ENCODE measurements at regions not wholly inside any gene's neighbourhood (a gene's known extent, or its start where the extent isn't known, plus 50 kb on each side); places are given as distances from the start of the nearest gene placed in this dataset.
"Not testable (repeated sequence)": the region's sequence is repeated elsewhere in the genome, so short reads cannot be mapped to it uniquely, and the experiment has no call there.

- no peaks in the 10 kb centered on the region for H3K4me1 Mint-ChIP-seq
- intact Hi-C loops (cut with micrococcal nuclease): no loop called here
- no peak overlapping the region for H3K27ac Mint-ChIP-seq
- DNase-seq: no peak
- H3K4me3 Mint-ChIP-seq: no peak overlapping the region
- H3K36me3 Mint-ChIP-seq (ENCODE audit: low read depth): no peaks in the 10 kb centered on the region
- H3K27me3 Mint-ChIP-seq: no peaks in the 10 kb centered on the region
- no peaks in the 10 kb centered on the region for H3K9me3 Mint-ChIP-seq
These were observed 256.3 kb upstream of the C9orf72 start for GRCh38 chr9:27829621-27830020.

DNA sequence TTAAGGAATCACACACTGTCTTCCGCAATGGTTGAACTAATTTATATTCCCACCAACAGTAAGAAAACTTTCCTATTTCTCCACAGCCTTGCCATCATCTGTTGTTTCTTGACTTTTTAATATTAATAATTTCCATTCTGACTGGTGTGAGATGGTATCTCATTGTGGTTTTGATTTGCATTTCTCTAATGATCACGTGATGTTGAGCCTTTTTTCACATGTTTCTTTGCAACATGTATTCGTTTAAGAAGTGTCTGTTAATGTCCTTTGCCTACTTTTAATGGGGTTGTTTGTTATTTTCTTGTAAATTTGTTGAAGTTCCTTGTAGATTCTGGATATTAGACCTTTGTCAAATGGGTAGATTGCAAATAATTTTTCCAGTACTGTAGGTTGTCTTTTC lies 258.8 kb upstream of the C9orf72 start:
- DNase-seq; H3K36me3 Mint-ChIP-seq (ENCODE audit: low read depth); H3K9me3 Mint-ChIP-seq; intact Hi-C loops (cut with micrococcal nuclease); H3K4me1 Mint-ChIP-seq; H3K4me3 Mint-ChIP-seq; H3K27me3 Mint-ChIP-seq; H3K27ac Mint-ChIP-seq: not testable (repeated sequence)

GRCh38 chr9:27835286-27835685 lies 262.0 kb upstream of the C9orf72 start:
- no peak for DNase-seq
- Mint-ChIP-seq H3K4me1 (no peaks in the 10 kb centered on the region), H3K36me3 (ENCODE audit: low read depth) (no peaks in the 10 kb centered on the region), H3K27ac (no peak overlapping the region), H3K9me3 (no peaks in the 10 kb centered on the region), H3K27me3 (peaks cover 5% of the 10 kb centered on the region), H3K4me3 (no peak overlapping the region)
- intact Hi-C loops (cut with micrococcal nuclease): no loop called here

DNA sequence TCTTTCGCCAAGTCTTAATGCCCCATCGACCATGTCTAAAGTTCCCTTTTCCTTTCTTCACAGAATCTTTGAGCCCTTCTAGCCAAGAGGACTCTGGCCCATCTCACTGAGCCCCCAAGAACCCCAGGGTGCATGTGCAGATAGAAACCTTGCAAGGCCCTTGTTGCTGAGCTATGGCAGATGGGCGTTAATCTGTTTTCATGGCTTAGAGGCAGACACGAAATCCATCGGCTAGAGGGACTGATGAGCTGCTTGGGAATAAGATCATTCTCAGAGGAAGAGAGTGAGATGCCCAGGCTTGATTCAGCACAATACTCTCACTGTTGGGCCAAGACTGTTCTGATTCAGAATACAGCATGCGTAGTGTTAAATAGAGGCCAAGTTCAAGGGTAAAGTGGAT lies 262.5 kb upstream of the C9orf72 start:
- peaks cover 5% of the 10 kb centered on the region for H3K27me3 Mint-ChIP-seq
- H3K4me1 Mint-ChIP-seq: no peaks in the 10 kb centered on the region
- no peak for DNase-seq
- H3K27ac Mint-ChIP-seq: no peak overlapping the region
- no peak overlapping the region for H3K4me3 Mint-ChIP-seq
- H3K36me3 Mint-ChIP-seq (ENCODE audit: low read depth): no peaks in the 10 kb centered on the region
- no peaks in the 10 kb centered on the region for H3K9me3 Mint-ChIP-seq
- intact Hi-C loops (cut with micrococcal nuclease): no loop called here

- no peak overlapping the region for H3K27ac Mint-ChIP-seq
- intact Hi-C loops (cut with micrococcal nuclease): no loop called here
- DNase-seq: no peak
- H3K9me3 Mint-ChIP-seq: no peaks in the 10 kb centered on the region
- peaks cover 6% of the 10 kb centered on the region for H3K27me3 Mint-ChIP-seq
- no peaks in the 10 kb centered on the region for H3K36me3 Mint-ChIP-seq (ENCODE audit: low read depth)
- H3K4me3 Mint-ChIP-seq: no peak overlapping the region
- H3K4me1 Mint-ChIP-seq: no peaks in the 10 kb centered on the region
These were observed 263.6 kb upstream of the C9orf72 start for GRCh38 chr9:27836661-27837401.

- Mint-ChIP-seq H3K4me3 (no peak overlapping the region), H3K27ac (no peak overlapping the region), H3K36me3 (ENCODE audit: low read depth) (no peaks in the 10 kb centered on the region), H3K4me1 (no peaks in the 10 kb centered on the region), H3K27me3 (peaks cover 6% of the 10 kb centered on the region), H3K9me3 (no peaks in the 10 kb centered on the region)
- intact Hi-C loops (cut with micrococcal nuclease): no loop called here
- DNase-seq: no peak
These were observed 265.6 kb upstream of the C9orf72 start for GRCh38 chr9:27838876-27839275.

DNA sequence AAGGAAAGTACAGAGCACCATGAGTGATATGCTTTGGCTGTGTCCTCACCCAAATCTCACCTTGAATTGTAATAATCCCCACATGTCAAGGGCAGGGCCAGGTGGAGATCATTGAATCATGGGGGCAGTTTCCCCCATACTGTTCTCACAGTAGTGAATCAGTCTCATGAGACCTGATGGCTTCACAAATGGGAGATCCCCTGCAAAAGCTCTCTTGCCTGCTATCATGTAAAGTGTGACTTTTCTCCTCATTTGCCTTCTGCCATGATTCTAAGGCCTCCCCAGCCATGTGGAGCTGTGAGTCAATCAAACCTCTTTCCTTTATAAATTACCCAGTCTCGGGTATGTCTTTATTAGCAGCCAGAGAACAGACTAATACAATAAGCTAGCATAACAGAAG lies 266.5 kb upstream of the C9orf72 start:
- H3K27ac Mint-ChIP-seq; H3K36me3 Mint-ChIP-seq (ENCODE audit: low read depth); H3K27me3 Mint-ChIP-seq; H3K4me1 Mint-ChIP-seq; intact Hi-C loops (cut with micrococcal nuclease); H3K9me3 Mint-ChIP-seq; DNase-seq; H3K4me3 Mint-ChIP-seq: not testable (repeated sequence)

DNA sequence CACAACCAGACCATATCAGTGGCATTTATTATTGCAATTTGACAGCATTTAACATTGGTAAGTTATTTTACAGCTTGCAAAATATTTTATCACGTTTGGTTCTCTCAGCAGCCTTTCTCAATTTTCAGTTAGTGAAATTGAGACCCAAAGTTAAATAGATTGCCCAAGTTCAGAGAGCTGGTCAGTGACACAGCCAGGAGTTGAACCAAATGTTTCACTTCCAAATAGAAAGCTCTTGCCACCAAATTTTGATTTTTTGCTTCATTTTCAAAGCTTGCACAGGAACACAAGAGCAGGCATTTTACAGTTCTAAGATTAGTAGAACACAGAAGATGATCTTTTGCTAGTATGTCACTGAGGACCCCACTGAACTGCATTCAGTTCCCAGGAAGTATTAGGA lies 271.5 kb upstream of the C9orf72 start:
- Mint-ChIP-seq H3K36me3 (ENCODE audit: low read depth) (no peaks in the 10 kb centered on the region), H3K27ac (no peak overlapping the region), H3K4me3 (no peak overlapping the region), H3K9me3 (no peaks in the 10 kb centered on the region), H3K27me3 (peaks cover 3% of the 10 kb centered on the region), H3K4me1 (no peaks in the 10 kb centered on the region)
- DNase-seq: no peak
- intact Hi-C loops (cut with micrococcal nuclease): no loop called here

DNA sequence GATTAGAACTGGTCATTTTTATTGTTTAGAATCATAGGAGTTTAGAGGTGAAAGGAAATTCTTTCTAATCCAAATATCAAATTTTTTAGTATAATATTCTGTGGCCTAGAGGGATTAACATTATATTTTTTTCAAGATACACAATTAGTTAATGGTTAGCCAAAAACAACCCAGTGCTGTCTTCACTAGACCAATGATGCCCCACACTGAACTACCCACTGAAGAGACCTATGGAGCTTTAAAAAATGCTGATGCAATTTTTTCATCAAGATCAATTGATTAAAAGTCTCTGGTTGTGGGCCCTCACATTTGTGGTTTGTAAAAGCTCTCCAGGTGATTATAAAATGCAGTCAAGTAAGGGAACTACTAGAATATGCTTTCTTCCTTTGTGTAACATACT lies 274.1 kb upstream of the C9orf72 start:
- H3K36me3 Mint-ChIP-seq (ENCODE audit: low read depth): no peaks in the 10 kb centered on the region
- H3K4me1 Mint-ChIP-seq: no peaks in the 10 kb centered on the region

DNA sequence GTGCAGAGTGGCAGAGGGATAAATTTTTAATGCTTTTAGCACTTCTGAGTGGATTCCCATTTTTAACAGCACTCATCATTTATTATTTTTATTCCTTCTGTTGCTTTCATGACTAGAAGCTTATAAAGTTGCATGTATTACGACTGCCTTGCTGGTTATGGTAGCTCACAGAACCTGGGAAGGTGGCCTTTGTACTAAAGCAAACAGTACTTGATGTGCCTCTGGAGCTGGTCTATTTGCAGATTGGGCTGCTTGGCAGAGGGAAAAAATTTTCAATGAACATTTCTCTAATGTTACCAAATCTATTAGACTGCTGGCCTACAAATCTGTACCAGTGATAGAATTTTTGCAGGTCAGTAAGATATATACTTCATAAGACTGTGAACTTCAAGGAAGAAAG lies 274.5 kb upstream of the C9orf72 start:
- Mint-ChIP-seq H3K27me3 (peaks cover 4% of the 10 kb centered on the region), H3K4me3 (no peak overlapping the region), H3K9me3 (no peaks in the 10 kb centered on the region), H3K36me3 (ENCODE audit: low read depth) (no peaks in the 10 kb centered on the region), H3K4me1 (no peaks in the 10 kb centered on the region), H3K27ac (no peak overlapping the region)
- no peak for DNase-seq
- intact Hi-C loops (cut with micrococcal nuclease): no loop called here

More for the DNA sequence above, 274.1 kb upstream of the C9orf72 start:
- Mint-ChIP-seq H3K27ac (no peak overlapping the region), H3K9me3 (no peaks in the 10 kb centered on the region), H3K27me3 (peaks cover 4% of the 10 kb centered on the region), H3K4me3 (no peak overlapping the region)
- DNase-seq: no peak
- intact Hi-C loops (cut with micrococcal nuclease): no loop called here

DNA sequence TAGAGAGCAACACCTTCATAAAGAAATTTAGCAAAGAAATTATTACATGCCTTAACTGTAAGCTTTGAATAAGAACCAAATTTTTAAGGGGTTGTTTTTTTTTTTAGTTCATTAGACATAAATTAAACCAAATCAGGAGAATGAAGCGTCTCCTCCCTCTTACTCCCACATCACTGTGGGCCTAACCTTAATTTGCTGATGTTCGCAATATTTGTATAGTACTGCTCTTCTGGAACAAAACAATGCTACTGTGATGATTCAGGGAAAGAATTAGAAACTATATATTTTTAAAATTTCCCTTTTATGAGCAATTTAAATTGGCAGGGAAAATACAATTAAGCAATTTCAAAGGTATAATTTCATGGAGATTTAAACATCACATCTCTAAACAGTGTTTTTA lies 275.0 kb upstream of the C9orf72 start:
- DNase-seq: no peak
- Mint-ChIP-seq H3K27ac (no peak overlapping the region), H3K4me3 (no peak overlapping the region), H3K27me3 (peaks cover 4% of the 10 kb centered on the region), H3K9me3 (no peaks in the 10 kb centered on the region), H3K36me3 (ENCODE audit: low read depth) (no peaks in the 10 kb centered on the region), H3K4me1 (no peaks in the 10 kb centered on the region)
- intact Hi-C loops (cut with micrococcal nuclease): no loop called here

DNA sequence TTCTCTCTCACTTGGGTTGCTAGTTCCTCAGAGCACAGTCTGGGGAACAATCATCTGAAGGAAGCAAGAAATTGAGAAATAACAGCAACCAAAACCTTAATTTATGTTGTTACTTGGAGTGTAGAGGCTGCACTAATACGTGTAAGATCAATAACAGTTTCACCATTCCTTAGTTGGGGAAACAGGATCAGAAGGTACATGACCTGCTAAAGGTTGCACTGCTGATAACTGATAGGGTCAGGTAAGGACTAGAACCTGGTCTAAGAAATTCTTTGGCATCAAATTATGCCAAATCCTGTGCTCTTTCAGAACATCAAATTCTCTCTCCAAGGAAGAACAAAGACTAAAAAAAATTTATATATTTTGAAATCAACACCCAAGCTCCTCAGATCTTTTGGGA lies 278.6 kb upstream of the C9orf72 start:
- intact Hi-C loops (cut with micrococcal nuclease): no loop called here
- no peak for DNase-seq
- Mint-ChIP-seq H3K4me1 (no peaks in the 10 kb centered on the region), H3K27me3 (peaks cover 4% of the 10 kb centered on the region), H3K27ac (no peak overlapping the region), H3K4me3 (no peak overlapping the region), H3K9me3 (no peaks in the 10 kb centered on the region), H3K36me3 (ENCODE audit: low read depth) (no peaks in the 10 kb centered on the region)

- intact Hi-C loops (cut with micrococcal nuclease): no loop called here
- Mint-ChIP-seq H3K4me1 (no peaks in the 10 kb centered on the region), H3K4me3 (no peak overlapping the region), H3K27ac (no peak overlapping the region), H3K27me3 (peaks cover 4% of the 10 kb centered on the region), H3K9me3 (no peaks in the 10 kb centered on the region), H3K36me3 (ENCODE audit: low read depth) (no peaks in the 10 kb centered on the region)
- DNase-seq: no peak
These were observed 280.2 kb upstream of the C9orf72 start for GRCh38 chr9:27853529-27853928.

DNA sequence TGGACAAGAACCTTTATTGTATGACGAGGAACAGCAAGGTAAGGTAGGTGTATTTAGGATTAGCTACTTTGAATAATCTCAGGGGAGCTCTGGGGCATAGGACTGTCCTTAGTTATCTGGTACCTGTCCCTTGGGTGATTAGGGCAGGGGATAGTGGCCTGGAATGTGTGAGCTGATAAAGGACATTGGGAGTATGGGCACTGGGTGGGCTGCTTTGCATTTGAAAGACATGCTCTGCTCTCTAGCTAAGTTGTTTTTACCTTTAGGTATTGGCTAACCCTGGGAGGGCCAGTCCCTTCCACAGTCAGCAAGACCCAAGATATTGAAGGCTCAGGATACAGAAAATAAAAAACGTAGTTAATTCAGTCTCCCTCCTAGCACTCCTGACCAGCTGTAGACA lies 282.8 kb upstream of the C9orf72 start:
- H3K9me3 Mint-ChIP-seq: no peaks in the 10 kb centered on the region
- H3K36me3 Mint-ChIP-seq (ENCODE audit: low read depth): no peaks in the 10 kb centered on the region
- no peaks in the 10 kb centered on the region for H3K4me1 Mint-ChIP-seq
- no peaks in the 10 kb centered on the region for H3K27me3 Mint-ChIP-seq
- DNase-seq: no peak
- no peak overlapping the region for H3K27ac Mint-ChIP-seq
- intact Hi-C loops (cut with micrococcal nuclease): no loop called here
- H3K4me3 Mint-ChIP-seq: no peak overlapping the region

- Mint-ChIP-seq H3K9me3 (no peaks in the 10 kb centered on the region), H3K27ac (no peak overlapping the region), H3K4me3 (no peak overlapping the region), H3K36me3 (ENCODE audit: low read depth) (no peaks in the 10 kb centered on the region), H3K4me1 (no peaks in the 10 kb centered on the region), H3K27me3 (peaks cover under 1% of the 10 kb centered on the region)
- intact Hi-C loops (cut with micrococcal nuclease): no loop called here
- no peak for DNase-seq
These were observed 283.5 kb upstream of the C9orf72 start for GRCh38 chr9:27856748-27857147.
